ENCODE measurements at regions not wholly inside any gene's neighbourhood (a gene's known extent, or its start where the extent isn't known, plus 50 kb on each side); places are given as distances from the start of the nearest gene placed in this dataset.

GRCh38 chr15:61501815-61502389 is 272.8 kb upstream of the RORA start:
- Histone ChIP-seq H2AFZ (no peak overlapping the region), H3K4me1 (ENCODE audit: insufficient read depth) (no peaks in the 10 kb centered on the region), H4K20me1 (ENCODE audit: insufficient read depth) (no peaks in the 10 kb centered on the region), H3K27me3 (replicated peaks; ENCODE audit: insufficient read depth) (no peaks in the 10 kb centered on the region; the same call in none of the 2 replicates), H3K4me2 (ENCODE audit: unreplicated experiment) (no peak overlapping the region), H3K9ac (no peak overlapping the region), H3K36me3 (ENCODE audit: low read depth) (no peaks in the 10 kb centered on the region), H3K9me3 (ENCODE audit: low read depth) (no peaks in the 10 kb centered on the region), H3K4me3 (no peak overlapping the region), H3K27ac (no peak overlapping the region), H3K79me2 (ENCODE audit: insufficient read depth) (no peaks in the 10 kb centered on the region), H3F3A (ENCODE audit: insufficient read depth) (no peaks in the 10 kb centered on the region), H3K9me2 (ENCODE audit: insufficient read depth) (no peaks in the 10 kb centered on the region)
- TF ChIP-seq EZH2 (IDR thresholded peaks at IDR 0.05; ENCODE audit: insufficient read depth, poor library complexity, severe bottlenecking): no peak
- TF ChIP-seq EZH2phosphoT487 (IDR thresholded peaks at IDR 0.05; ENCODE audit: insufficient read depth, low read depth): no peak
- 29 to 39% methylated on average over 12 of the region's 12 CpGs for WGBS, 2 experiments (ENCODE audit: low coverage in 1 of 2, low lambda C conversion rate in 2 of 2, missing lambda C conversion rate in 2 of 2)
- DNase-seq: no peak
- in situ Hi-C loops (cut with MboI): no loop called here

GRCh38 chr15:61500951-61501620 is 272.0 kb upstream of the RORA start:
- no peaks in the 10 kb centered on the region for H3K36me3 ChIP-seq (ENCODE audit: low read depth)
- DNase-seq: no peak
- no peak overlapping the region for H3K27ac ChIP-seq
- no peak overlapping the region for H3K9ac ChIP-seq
- no peaks in the 10 kb centered on the region for H3K4me1 ChIP-seq (ENCODE audit: insufficient read depth)
- 60 to 63% methylated on average over 9 of the region's 9 CpGs for WGBS, 2 experiments (ENCODE audit: low coverage in 1 of 2, low lambda C conversion rate in 2 of 2, missing lambda C conversion rate in 2 of 2)
- no peaks in the 10 kb centered on the region for H3K79me2 ChIP-seq (ENCODE audit: insufficient read depth)
- no peak overlapping the region for H3K4me2 ChIP-seq (ENCODE audit: unreplicated experiment)
- no peaks in the 10 kb centered on the region; the same call in none of the 2 replicates for H3K27me3 ChIP-seq (replicated peaks; ENCODE audit: insufficient read depth)
- H4K20me1 ChIP-seq (ENCODE audit: insufficient read depth): no peaks in the 10 kb centered on the region
- no peak overlapping the region for H2AFZ ChIP-seq
- TF ChIP-seq EZH2 (IDR thresholded peaks at IDR 0.05; ENCODE audit: insufficient read depth, poor library complexity, severe bottlenecking) (no peak), EZH2phosphoT487 (IDR thresholded peaks at IDR 0.05; ENCODE audit: insufficient read depth, low read depth) (no peak)
- no peak overlapping the region for H3K4me3 ChIP-seq
- no peaks in the 10 kb centered on the region for H3F3A ChIP-seq (ENCODE audit: insufficient read depth)
- in situ Hi-C loops (cut with MboI): no loop called here
- no peaks in the 10 kb centered on the region for H3K9me3 ChIP-seq (ENCODE audit: low read depth)
- H3K9me2 ChIP-seq (ENCODE audit: insufficient read depth): no peaks in the 10 kb centered on the region

GRCh38 chr15:61500523-61500922 is 271.4 kb upstream of the RORA start:
- in situ Hi-C loops (cut with MboI): no loop called here
- no peaks in the 10 kb centered on the region for H3K9me3 ChIP-seq (ENCODE audit: low read depth)

GRCh38 chr15:61499376-61499775 is 270.3 kb upstream of the RORA start:
- H3K79me2 ChIP-seq (ENCODE audit: insufficient read depth): no peaks in the 10 kb centered on the region
- no peak overlapping the region for H2AFZ ChIP-seq
- H3K4me1 ChIP-seq (ENCODE audit: insufficient read depth): no peaks in the 10 kb centered on the region
- H3K36me3 ChIP-seq (ENCODE audit: low read depth): no peaks in the 10 kb centered on the region
- H3K9ac ChIP-seq: no peak overlapping the region
- H3K9me3 ChIP-seq (ENCODE audit: low read depth): no peaks in the 10 kb centered on the region
- no peak overlapping the region for H3K27ac ChIP-seq
- no peak overlapping the region for H3K4me2 ChIP-seq (ENCODE audit: unreplicated experiment)
- H3K9me2 ChIP-seq (ENCODE audit: insufficient read depth): no peaks in the 10 kb centered on the region
- TF ChIP-seq EZH2phosphoT487 (IDR thresholded peaks at IDR 0.05; ENCODE audit: insufficient read depth, low read depth) (no peak), EZH2 (IDR thresholded peaks at IDR 0.05; ENCODE audit: insufficient read depth, poor library complexity, severe bottlenecking) (no peak)
- H3F3A ChIP-seq (ENCODE audit: insufficient read depth): no peaks in the 10 kb centered on the region
- DNase-seq: no peak
- WGBS, 2 experiments (ENCODE audit: low coverage in 1 of 2, low lambda C conversion rate in 2 of 2, missing lambda C conversion rate in 2 of 2): 26 to 33% methylated on average over 3 of the region's 3 CpGs
- H3K27me3 ChIP-seq (replicated peaks; ENCODE audit: insufficient read depth): no peaks in the 10 kb centered on the region; the same call in none of the 2 replicates
- H4K20me1 ChIP-seq (ENCODE audit: insufficient read depth): no peaks in the 10 kb centered on the region
- in situ Hi-C loops (cut with MboI): no loop called here
- H3K4me3 ChIP-seq: no peak overlapping the region

More at GRCh38 chr15:61500523-61500922, 271.4 kb upstream of the RORA start:
- no peak for TF ChIP-seq EZH2phosphoT487 (IDR thresholded peaks at IDR 0.05; ENCODE audit: insufficient read depth, low read depth)
- no peak for TF ChIP-seq EZH2 (IDR thresholded peaks at IDR 0.05; ENCODE audit: insufficient read depth, poor library complexity, severe bottlenecking)
- Histone ChIP-seq H3K4me3 (no peak overlapping the region), H3K36me3 (ENCODE audit: low read depth) (no peaks in the 10 kb centered on the region), H3K4me2 (ENCODE audit: unreplicated experiment) (no peak overlapping the region), H3K9ac (no peak overlapping the region), H2AFZ (no peak overlapping the region), H4K20me1 (ENCODE audit: insufficient read depth) (no peaks in the 10 kb centered on the region), H3K79me2 (ENCODE audit: insufficient read depth) (no peaks in the 10 kb centered on the region), H3K9me2 (ENCODE audit: insufficient read depth) (no peaks in the 10 kb centered on the region), H3F3A (ENCODE audit: insufficient read depth) (no peaks in the 10 kb centered on the region), H3K27me3 (replicated peaks; ENCODE audit: insufficient read depth) (no peaks in the 10 kb centered on the region; the same call in none of the 2 replicates), H3K27ac (no peak overlapping the region), H3K4me1 (ENCODE audit: insufficient read depth) (no peaks in the 10 kb centered on the region)
- no peak for DNase-seq
